HG03045 (cell line): ENCODE measurements at regions not wholly inside any gene's neighbourhood (a gene's known extent, or its start where the extent isn't known, plus 50 kb on each side); places are given as distances from the start of the nearest gene placed in this dataset.

ENCODE experiments used
- ATAC-seq: cut with Tn5 transposase; IDR thresholded peaks from one replicate; pipeline ENCODE4 v1.9.1; 2021; ENCODE audit warnings: mild to moderate bottlenecking, moderate library complexity; ENCODE audit not compliant: unreplicated experiment

- ATAC-seq: no peak
Measured at GRCh38 chr2:11988691-11989353, 242.4 kb downstream of the LPIN1 start.

- ATAC-seq: no peak
Measured at GRCh38 chr2:11989354-11989703, 242.9 kb downstream of the LPIN1 start.

- no peak for ATAC-seq
Measured at GRCh38 chr2:11990576-11990975, 244.1 kb downstream of the LPIN1 start.

DNA sequence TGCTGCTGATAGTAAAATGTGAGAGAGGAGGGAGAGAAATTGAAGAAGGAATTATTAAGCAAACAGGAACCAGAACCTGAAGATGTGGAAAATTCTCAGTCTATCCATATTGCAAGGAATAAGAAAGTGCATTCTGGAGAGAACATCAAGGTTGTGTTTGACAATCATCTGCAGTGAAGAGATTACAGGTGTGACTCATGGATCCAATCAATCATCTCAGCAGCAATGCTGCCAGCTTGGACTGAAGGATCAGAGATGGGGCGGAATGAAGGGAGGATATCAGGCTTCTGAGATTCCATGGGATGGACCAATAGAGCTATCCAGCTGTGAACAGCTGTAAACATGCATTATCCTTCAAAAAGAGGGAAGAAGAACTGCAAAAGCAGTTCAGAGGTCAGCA lies 247.3 kb downstream of the LPIN1 start:
- no peak for ATAC-seq

DNA sequence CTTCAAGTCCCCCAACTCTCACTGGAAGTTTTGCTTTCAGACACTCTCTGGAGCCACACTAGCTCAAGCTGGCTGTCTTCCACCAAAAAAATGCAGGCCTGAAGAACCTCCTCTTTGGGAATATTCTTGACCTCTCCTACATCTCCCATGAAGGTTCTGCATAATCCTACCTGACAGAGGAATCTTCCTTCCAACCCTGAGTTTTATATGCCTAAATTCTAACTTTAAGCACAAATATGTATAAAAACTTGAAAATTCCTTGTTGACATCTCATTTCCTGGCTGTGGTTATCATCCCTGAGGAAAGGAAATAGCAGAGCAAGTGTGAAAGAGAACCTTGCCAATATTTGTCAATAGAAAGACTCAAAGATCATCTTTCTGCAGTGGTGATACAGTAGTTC lies 249.0 kb downstream of the LPIN1 start:
- no peak for ATAC-seq

GRCh38 chr2:11996618-11997017 lies 250.2 kb downstream of the LPIN1 start:
- ATAC-seq: no peak

DNA sequence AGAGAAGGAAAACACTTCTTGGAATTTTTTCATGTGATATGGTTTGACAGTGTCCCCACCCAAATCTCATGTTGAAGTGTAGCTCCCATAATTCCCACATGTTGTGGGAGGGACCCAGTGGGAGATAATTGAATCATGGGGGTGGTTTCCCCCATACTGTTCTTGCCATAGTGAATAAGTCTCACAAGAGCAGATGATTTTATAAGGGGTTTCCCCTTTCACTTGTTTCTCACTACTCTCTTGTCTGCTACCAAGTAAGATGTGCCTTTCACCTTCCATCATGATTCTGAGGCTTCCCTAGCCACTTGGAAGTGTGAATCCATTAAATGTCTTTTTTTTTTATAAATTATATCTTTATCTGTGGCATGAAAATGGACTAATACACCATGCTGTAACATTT lies 250.7 kb downstream of the LPIN1 start:
- ATAC-seq: no peak

- ATAC-seq: no peak
Measured at GRCh38 chr2:11998218-11998617, 251.8 kb downstream of the LPIN1 start.

GRCh38 chr2:11998626-11999378 lies 252.4 kb downstream of the LPIN1 start:
- ATAC-seq: no peak

- no peak for ATAC-seq
Measured at GRCh38 chr2:12001621-12002020, 255.2 kb downstream of the LPIN1 start.

- ATAC-seq: no peak
Measured at GRCh38 chr2:12002215-12002614, 255.8 kb downstream of the LPIN1 start.

- ATAC-seq: no peak
Measured at GRCh38 chr2:12004713-12005112, 258.3 kb downstream of the LPIN1 start.

DNA sequence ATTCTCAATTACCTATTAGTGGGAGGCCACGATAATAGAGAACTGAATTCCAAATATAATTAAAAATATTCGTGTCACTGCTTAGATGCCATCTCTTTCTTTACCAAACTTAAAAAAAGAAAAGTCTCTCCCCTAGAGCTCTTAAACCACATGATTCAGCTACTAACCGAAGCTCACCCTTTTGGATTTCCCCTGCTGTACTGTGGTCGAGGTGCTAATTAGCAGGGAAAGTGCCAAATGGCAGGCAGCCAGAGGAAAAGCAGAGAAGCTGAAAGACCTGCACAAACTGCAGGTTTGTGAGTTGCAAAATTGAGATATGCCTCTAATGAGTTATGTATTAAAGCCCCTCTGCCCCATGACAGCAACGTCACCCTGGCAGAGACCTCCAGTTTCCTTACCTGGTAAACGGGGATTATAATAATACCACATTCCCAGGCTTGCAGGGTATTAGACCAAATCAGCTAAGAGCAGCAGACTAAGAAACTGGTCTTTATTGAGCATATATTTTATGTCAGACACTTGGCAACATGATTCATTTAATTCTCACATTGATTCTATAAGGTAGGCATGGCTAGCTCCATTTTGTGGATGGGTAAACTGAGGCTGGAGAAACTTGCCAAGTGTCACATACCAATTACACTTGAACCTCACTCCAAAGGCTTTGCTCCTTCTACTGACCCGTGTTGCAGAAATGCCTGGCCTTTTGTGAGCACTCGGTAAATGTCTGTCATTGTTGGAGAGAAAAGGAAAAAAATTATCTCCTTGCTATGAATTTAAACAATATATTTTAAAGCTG lies 259.7 kb downstream of the LPIN1 start:
- ATAC-seq: peak; percentile 82

DNA sequence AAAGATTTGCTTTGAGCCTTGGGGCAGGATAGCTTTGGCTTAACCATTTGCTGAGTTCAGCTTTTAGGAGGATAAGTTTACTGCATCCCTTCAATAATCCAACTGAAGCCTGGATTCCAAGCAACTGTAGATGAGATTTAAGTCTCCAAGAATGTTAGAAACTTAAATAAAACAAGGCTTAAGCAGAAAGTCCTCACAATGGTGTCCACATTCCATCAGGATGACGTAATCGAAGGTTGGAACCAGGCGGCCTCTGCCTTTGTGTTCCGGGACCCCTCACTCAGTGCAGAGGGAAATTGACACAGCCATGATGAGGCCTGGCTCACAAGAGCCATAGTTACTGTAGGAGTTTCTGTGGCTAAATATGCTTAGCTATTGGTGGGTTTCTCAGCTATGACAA lies 260.4 kb downstream of the LPIN1 start:
- ATAC-seq: no peak

DNA sequence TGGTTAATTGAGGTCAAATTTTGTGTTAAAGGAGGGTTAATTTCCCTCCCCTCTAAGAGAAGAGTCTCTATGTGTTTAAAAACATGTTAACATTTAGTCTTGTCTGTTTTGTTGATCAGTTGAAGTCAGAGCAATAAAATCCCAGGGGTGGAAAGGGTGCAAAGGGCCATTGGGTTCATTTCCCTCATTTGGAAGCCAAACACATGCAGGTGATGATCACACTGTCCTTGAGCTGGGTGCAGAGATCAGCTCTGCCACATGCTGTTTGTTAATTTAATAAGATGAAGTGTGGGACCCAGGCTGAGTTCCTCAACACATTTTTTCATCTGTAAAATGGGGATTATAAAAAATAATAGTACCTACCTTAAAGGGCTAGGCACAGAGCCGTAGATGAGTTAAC lies 260.9 kb downstream of the LPIN1 start:
- no peak for ATAC-seq

GRCh38 chr2:12008425-12009061 lies 262.1 kb downstream of the LPIN1 start:
- peak; percentile 71 for ATAC-seq

- no peak for ATAC-seq
Measured at GRCh38 chr2:12009323-12009905, 263.0 kb downstream of the LPIN1 start.

DNA sequence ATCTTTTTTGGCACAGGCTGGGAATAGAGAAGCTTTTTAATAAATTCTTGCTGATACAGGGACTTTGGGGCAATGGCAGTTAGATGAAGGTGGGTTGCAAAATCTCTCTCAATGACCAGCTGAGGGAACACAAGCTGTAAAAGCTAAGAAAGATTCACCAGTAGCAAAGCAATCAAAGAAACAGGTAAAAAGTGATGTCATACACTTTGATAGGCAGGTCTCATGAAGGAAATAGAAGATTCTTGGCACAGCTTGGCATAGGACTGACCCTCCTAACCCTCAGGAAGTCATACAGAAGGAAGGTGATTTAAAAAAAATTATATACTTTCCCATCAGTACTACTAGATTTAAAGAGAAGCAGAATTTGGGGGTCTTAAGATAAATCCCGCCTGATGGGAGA lies 263.6 kb downstream of the LPIN1 start:
- no peak for ATAC-seq

GRCh38 chr2:12010779-12011178 lies 264.3 kb downstream of the LPIN1 start:
- no peak for ATAC-seq

DNA sequence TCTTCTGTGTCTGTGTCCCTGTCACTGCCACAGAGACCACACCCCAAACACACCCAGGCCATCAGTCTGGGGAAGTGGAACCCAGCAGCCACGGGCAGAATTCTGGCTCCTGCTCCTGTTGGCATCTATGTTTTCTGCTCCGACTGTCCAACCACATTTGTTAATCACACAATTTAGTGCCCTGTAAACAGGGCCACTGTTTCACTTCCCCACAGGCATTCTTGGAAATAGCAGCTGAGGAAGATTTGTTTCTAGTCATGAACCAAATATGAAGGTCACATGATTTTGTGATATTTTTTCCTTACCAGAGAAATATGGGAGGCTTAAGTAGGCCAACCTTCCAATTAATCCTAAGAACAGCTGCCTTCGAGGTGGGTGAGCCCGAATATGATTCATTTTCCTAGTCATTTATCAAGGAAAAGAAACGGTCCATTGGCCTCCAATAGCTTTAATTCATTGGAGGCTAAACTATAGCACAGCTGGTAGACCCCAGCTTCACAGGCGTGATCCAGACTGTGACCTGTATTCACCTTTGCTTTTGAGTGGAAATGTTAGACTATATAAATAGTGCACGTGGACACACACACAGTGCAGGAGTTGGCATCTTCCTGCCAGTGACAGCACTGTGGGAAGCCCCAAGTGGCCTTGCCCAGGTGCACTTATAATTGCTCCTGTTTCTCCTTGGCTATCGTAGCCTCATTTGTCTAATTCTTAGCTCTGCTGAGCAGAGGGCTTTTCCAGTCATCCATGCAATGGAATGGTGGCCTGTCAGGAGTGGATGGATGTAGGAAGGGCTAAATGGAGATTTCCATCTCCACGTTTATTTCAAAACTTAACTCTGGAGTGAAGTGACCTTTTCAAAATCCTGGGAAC lies 267.9 kb downstream of the LPIN1 start:
- ATAC-seq: no peak
